ENCODE measurements at regions not wholly inside any gene's neighbourhood (a gene's known extent, or its start where the extent isn't known, plus 50 kb on each side); places are given as distances from the start of the nearest gene placed in this dataset.

DNA sequence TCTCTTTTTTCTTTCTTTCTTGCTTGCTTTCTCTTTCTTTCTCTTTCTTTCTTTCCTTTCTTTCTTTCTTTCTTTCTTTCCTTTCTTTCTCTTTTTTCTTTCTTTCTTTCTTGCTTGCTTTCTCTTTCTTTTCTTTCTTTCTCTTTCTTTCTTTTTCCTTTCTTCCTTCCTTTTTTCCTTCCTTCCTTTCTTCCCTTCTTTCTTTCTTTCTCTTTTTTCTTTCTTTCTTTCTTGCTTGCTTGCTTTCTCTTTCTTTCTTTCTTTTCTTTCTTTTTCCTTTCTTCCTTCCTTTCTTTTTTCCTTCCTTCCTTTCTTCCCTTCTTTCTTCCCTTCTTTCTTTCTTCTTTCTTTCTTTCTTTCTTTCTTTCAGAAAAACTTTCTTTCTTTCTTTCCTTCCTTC is 108.1 kb upstream of the SHOX start:
- H3K36me3 ChIP-seq: no peaks in the 10 kb centered on the region
- H3K4me1 ChIP-seq: no peaks in the 10 kb centered on the region
- peaks cover 0 to 9% (median 0%) of the 10 kb centered on the region in 4 donors for H3K27me3 ChIP-seq
- TF ChIP-seq POLR2A (IDR thresholded peaks at IDR 0.05): no peak
- TF ChIP-seq, protein P1, sequence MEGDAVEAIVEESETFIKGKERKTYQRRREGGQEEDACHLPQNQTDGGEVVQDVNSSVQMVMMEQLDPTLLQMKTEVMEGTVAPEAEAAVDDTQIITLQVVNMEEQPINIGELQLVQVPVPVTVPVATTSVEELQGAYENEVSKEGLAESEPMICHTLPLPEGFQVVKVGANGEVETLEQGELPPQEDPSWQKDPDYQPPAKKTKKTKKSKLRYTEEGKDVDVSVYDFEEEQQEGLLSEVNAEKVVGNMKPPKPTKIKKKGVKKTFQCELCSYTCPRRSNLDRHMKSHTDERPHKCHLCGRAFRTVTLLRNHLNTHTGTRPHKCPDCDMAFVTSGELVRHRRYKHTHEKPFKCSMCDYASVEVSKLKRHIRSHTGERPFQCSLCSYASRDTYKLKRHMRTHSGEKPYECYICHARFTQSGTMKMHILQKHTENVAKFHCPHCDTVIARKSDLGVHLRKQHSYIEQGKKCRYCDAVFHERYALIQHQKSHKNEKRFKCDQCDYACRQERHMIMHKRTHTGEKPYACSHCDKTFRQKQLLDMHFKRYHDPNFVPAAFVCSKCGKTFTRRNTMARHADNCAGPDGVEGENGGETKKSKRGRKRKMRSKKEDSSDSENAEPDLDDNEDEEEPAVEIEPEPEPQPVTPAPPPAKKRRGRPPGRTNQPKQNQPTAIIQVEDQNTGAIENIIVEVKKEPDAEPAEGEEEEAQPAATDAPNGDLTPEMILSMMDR (IDR thresholded peaks at IDR 0.05): no peak
- intact Hi-C loops (cut with DNase I): no loop called here
- peaks cover 0 to 6% (median 0%) of the 10 kb centered on the region in 3 donors for H3K9me3 ChIP-seq
- DNase-seq: no peak
- no peak overlapping the region for H3K27ac ChIP-seq
- H3K4me3 ChIP-seq: no peak overlapping the region

DNA sequence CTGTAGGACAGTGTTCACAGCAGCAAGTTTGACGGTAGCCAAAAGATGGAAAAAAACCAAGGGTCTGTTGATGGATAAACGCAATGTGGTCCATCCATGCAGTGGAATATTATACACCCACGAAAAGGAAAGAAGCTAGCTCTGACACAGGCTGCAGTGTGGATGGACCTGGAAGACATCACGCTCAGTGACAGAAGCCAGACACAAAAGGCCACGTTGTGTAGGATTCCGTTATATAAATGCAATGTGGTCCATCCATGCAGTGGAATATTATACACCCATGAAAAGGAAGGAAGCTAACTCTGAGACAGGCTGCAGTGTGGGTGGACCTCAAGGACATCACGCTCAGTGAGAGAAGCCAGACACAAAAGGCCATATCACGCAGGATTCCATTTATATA is 105.5 kb upstream of the SHOX start:
- Histone ChIP-seq H3K36me3 (no peaks in the 10 kb centered on the region), H3K27ac (no peak overlapping the region), H3K4me3 (no peak overlapping the region), H3K4me1 (no peaks in the 10 kb centered on the region), H3K27me3 (peaks cover 0 to 9% (median 0%) of the 10 kb centered on the region in 4 donors), H3K9me3 (peaks cover 0 to 6% (median 0%) of the 10 kb centered on the region in 3 donors)
- TF ChIP-seq, protein P1 (IDR thresholded peaks at IDR 0.05): no peak
- TF ChIP-seq POLR2A (IDR thresholded peaks at IDR 0.05): no peak
- no peak for DNase-seq
- WGBS, 2 donors: 82 to 90% methylated on average over 8 of the region's 8 CpGs
- intact Hi-C loops (cut with DNase I): no loop called here

DNA sequence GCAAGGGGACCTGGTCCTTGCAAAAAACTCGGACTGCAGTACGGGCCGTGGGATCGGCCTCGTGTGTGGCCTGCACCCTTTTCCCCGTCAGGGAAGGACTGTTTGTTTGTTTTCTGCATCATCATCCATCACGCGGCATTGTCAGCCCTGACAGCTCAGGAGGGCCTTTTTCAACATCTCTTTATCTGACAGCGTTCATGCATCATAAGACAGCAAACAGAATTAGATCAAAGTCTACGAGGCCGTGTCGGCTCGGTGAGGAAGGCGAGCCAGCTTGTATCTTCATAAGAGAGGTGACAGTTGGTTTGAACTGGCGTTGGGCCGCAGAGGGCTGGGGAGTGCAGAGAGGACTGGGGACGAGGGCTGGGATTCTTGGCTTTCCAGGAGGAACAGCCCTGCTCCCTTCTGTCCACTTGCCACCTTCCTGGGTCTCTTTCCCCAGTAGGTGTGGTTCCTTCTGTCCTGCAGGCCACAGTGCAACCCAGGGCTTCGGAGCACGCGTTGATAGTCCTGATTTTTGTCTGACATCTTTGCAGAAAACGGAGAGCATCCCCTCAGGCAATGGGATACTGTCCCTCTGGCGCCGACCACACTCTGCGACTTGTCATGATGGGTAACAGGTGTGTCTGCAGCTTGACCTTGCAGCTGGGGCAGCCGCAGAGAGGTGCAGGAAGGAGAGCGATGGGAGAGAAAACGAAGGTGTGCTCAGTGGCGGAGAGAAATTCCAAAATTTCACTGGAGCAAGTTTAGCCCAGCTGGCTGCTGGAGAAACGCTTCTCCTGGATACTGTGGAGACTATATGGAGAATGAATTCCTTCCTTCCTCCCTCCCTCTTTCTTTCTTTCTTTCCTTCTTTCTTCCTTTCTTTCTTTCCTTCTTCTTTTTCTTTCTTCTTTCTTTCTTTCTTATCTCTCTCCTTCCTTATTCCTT is 104.0 kb upstream of the SHOX start:
- H3K4me1 ChIP-seq: no peaks in the 10 kb centered on the region
- no peak for DNase-seq
- no peaks in the 10 kb centered on the region for H3K36me3 ChIP-seq
- 33 to 35% methylated on average over 19 to 28 of the region's 29 CpGs for WGBS, 2 donors
- intact Hi-C loops (cut with DNase I): no loop called here
- TF ChIP-seq POLR2A (IDR thresholded peaks at IDR 0.05): no peak
- TF ChIP-seq, protein P1 (IDR thresholded peaks at IDR 0.05): no peak
- H3K4me3 ChIP-seq: no peak overlapping the region
- peaks cover 0 to 9% (median 0%) of the 10 kb centered on the region in 4 donors for H3K27me3 ChIP-seq
- no peak overlapping the region for H3K27ac ChIP-seq
- peaks cover 0 to 6% (median 0%) of the 10 kb centered on the region in 3 donors for H3K9me3 ChIP-seq

DNA sequence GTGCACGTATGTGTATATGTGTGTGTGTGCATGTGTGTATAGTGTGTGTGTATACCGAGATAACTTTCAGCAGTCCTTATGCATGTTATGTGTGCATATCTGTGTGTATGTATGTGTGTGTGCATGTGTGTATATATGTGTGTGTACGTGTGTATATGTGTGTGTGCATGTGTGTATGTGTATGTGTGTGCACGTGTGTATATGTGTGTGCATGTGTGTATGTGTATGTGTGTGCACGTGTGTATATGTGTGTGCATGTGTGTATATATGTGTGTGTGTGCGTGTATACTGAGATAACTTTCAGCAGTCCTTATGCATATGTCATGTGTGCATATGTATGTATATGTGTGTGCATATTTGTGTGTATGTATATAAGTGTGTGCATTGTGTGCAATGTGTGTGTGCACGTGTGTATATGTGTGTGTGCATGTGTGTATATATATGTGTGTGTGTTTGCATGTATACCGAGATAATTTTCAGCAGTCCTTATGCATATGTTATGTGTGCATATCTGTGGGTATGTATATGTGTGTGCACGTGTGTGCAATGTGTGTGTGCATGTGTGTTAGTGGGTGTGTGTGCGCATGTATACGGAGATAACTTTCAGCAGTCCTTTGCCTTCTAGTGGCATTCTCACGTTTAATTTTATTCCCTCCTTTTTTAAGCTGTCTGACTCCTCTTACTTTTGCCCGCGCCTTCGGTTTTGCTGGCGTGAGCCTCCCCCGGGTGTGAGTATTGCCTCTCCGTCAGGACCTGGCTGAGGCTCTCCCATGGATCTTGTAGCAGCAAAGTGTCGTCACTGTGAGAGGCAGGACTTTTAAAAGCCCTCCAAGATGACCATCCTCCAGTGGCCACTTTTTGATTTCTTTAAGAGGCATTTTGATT is 99.6 kb upstream of the SHOX start:
- no peak overlapping the region for H3K27ac ChIP-seq
- intact Hi-C loops (cut with DNase I): no loop called here
- 62 to 68% methylated on average over 19 of the region's 19 CpGs for WGBS, 2 donors
- H3K4me3 ChIP-seq: no peak overlapping the region
- no peaks in the 10 kb centered on the region for H3K9me3 ChIP-seq
- no peaks in the 10 kb centered on the region for H3K4me1 ChIP-seq
- H3K27me3 ChIP-seq: peaks cover 0 to 9% (median 0%) of the 10 kb centered on the region in 4 donors
- TF ChIP-seq, protein P1 (IDR thresholded peaks at IDR 0.05): no peak
- TF ChIP-seq POLR2A (IDR thresholded peaks at IDR 0.05): no peak
- H3K36me3 ChIP-seq: no peaks in the 10 kb centered on the region
- DNase-seq: no peak

DNA sequence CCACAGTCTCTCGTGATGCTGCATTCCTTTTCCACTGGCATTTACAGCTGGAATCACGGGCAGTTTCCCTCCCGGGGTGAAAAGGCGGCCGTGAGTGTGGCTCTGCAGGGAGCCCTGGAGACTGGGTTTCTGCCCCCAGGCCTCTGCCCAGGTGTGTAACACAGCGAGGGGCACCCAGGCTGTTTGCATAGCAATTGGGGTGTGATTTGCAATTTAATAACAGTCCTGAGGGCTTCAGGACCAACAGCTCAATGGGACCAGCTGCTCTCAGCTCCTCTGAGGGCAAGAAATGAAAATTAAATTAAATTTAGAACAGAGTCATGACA is 99.0 kb upstream of the SHOX start:
- 10 to 12% methylated on average over 4 to 5 of the region's 6 CpGs for WGBS, 2 donors
- intact Hi-C loops (cut with DNase I): no loop called here
- no peak for DNase-seq
- Histone ChIP-seq H3K27ac (no peak overlapping the region), H3K9me3 (no peaks in the 10 kb centered on the region), H3K4me1 (no peaks in the 10 kb centered on the region), H3K36me3 (no peaks in the 10 kb centered on the region), H3K27me3 (peaks cover 0 to 3% (median 0%) of the 10 kb centered on the region in 4 donors), H3K4me3 (no peak overlapping the region)
- TF ChIP-seq POLR2A (IDR thresholded peaks at IDR 0.05): no peak
- TF ChIP-seq, protein P1 (IDR thresholded peaks at IDR 0.05): no peak

All from esophagus squamous epithelium (tissue), 5 donors.